ENCODE measurements at regions not wholly inside any gene's neighbourhood (a gene's known extent, or its start where the extent isn't known, plus 50 kb on each side); places are given as distances from the start of the nearest gene placed in this dataset.

DNA sequence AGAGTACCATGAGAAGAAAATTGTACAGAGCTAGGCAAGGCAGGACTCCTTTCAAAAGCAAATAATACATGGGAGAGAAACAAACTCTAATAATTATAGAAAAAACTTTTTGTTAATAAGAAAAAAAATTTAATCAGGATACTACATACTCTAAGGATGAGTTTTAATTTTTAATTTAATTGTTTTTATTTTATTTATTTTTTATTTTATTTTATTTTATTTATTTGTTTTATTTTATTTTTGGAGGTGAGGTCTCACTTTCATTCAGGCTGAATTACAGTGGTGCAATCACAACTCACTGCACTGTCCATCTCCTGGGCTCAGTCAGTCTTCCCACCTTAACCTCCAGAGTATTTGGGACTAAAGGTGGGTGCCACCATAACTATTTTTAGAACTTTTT lies 1347.2 kb downstream of the NLGN4Y start:
- TF ChIP-seq HDAC2 (IDR thresholded peaks at IDR 0.05), result no peak
- no peak for TF ChIP-seq FOSL2 (IDR thresholded peaks at IDR 0.05)
- no peak for TF ChIP-seq FOSL2 (CRISPR knock-in tag; IDR thresholded peaks at IDR 0.05)
- TF ChIP-seq, protein P1, sequence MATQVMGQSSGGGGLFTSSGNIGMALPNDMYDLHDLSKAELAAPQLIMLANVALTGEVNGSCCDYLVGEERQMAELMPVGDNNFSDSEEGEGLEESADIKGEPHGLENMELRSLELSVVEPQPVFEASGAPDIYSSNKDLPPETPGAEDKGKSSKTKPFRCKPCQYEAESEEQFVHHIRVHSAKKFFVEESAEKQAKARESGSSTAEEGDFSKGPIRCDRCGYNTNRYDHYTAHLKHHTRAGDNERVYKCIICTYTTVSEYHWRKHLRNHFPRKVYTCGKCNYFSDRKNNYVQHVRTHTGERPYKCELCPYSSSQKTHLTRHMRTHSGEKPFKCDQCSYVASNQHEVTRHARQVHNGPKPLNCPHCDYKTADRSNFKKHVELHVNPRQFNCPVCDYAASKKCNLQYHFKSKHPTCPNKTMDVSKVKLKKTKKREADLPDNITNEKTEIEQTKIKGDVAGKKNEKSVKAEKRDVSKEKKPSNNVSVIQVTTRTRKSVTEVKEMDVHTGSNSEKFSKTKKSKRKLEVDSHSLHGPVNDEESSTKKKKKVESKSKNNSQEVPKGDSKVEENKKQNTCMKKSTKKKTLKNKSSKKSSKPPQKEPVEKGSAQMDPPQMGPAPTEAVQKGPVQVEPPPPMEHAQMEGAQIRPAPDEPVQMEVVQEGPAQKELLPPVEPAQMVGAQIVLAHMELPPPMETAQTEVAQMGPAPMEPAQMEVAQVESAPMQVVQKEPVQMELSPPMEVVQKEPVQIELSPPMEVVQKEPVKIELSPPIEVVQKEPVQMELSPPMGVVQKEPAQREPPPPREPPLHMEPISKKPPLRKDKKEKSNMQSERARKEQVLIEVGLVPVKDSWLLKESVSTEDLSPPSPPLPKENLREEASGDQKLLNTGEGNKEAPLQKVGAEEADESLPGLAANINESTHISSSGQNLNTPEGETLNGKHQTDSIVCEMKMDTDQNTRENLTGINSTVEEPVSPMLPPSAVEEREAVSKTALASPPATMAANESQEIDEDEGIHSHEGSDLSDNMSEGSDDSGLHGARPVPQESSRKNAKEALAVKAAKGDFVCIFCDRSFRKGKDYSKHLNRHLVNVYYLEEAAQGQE (IDR thresholded peaks at IDR 0.05), result no peak
- TF ChIP-seq USF2 (IDR thresholded peaks at IDR 0.05), result no peak
- no peak for TF ChIP-seq CTCF (IDR thresholded peaks at IDR 0.05)
- no peak for TF ChIP-seq POLR2A (IDR thresholded peaks at IDR 0.05; ENCODE audit: low read length)
- TF ChIP-seq KDM5A (IDR thresholded peaks at IDR 0.05), result no peak
